Activated T-helper 1 cell treated with anti-CD3 and anti-CD28 coated beads, Interleukin-12 subunit alpha, Interleukin-12 subunit beta, Interleukin-2, Interleukin-4 antibody, amounts not matched to agents 30 ng/mL and 10 ng/mL and 1 ng/mL, durations not matched to agents 14 hours and 24 hours and 36 hours (primary cell): ENCODE measurements at regions not wholly inside any gene's neighbourhood (a gene's known extent, or its start where the extent isn't known, plus 50 kb on each side); places are given as distances from the start of the nearest gene placed in this dataset.
"Not testable (repeated sequence)": the region's sequence is repeated elsewhere in the genome, so short reads cannot be mapped to it uniquely, and the experiment has no call there.

Experiments used
- DNase-seq: peaks from one replicate; pipeline ENCODE4 v3.0.0; 2021; ENCODE audit warnings: low spot score
- H3K27ac Mint-ChIP-seq: one replicate; pipeline ENCODE4 v1.8.0; 2021; ENCODE audit warnings: mild to moderate bottlenecking, mixed read lengths
- H3K27me3 Mint-ChIP-seq: one replicate; pipeline ENCODE4 v1.8.0; 2022; ENCODE audit warnings: mild to moderate bottlenecking, moderate library complexity, mixed read lengths; ENCODE audit not compliant: insufficient read depth
- H3K36me3 Mint-ChIP-seq: one replicate; pipeline ENCODE4 v1.8.0; 2021; ENCODE audit warnings: low read depth, mixed read lengths
- H3K4me1 Mint-ChIP-seq: one replicate; pipeline ENCODE4 v1.8.0; 2021; ENCODE audit warnings: low read depth, mixed read lengths
- H3K4me3 Mint-ChIP-seq: one replicate; pipeline ENCODE4 v1.8.0; 2021; ENCODE audit warnings: mild to moderate bottlenecking, moderate library complexity, mixed read lengths
- H3K9me3 Mint-ChIP-seq: one replicate; pipeline ENCODE4 v1.8.0; 2021; ENCODE audit warnings: mixed read lengths
- intact Hi-C: fragments of 100-400 bp; cut with micrococcal nuclease; formaldehyde crosslinking; loops from one replicate; pipeline ENCODE4 v1.15.1; 2024

DNA sequence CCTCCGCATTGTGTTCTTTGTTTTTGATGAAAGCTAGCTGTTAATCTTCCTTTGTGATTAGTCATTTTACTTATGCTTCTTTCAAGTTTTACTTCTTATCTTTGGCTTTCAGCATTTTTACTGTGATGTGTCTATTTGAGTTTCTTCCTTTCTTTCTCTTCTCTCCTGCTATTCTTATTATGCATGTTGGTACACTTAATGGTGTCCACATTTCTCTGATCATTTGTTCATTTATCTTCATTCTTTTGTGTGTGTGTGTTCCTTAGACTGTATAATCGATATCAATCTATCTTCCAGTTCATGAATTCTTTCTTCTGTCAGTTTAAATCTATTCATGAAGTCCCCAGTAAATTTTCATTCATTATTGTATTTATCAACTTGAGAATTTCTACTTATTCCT lies 1650.3 kb downstream of the BRINP3 start:
- Mint-ChIP-seq H3K36me3 (no peaks in the 10 kb centered on the region), H3K4me1 (no peaks in the 10 kb centered on the region), H3K9me3 (no peaks in the 10 kb centered on the region), H3K27ac (no peak overlapping the region), H3K27me3 (no peaks in the 10 kb centered on the region), H3K4me3 (no peak overlapping the region)
- intact Hi-C loops = no loop called here
- DNase-seq = no peak

DNA sequence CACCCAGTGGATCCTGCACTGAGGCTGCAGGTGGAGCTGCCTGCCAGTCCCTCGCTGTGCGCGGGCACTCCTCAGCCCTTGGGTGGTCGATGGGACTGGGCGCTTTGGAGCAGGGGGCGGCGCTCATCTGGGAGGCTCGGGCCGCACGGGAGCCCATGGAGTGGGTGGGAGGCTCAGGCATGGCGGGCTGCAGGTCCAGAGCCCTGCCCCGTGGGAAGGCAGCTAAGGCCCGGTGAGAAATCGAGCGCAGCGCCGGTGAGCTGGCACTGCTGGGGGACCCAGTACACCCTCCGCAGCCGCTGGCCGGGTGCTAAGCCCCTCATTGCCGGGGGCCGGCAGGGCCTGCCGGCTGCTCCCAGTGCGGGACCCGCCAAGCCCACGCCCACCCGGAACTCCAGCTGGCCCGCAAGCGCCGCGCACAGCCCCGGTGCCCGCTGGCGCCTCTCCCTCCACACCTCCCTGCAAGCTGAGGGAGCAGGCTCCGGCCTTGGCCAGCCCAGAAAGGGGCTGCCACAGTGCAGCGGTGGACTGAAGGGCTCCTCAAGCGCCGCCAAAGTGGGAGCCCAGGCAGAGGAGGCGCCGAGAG lies 1636.5 kb downstream of the BRINP3 start:
- intact Hi-C loops, H3K4me3 Mint-ChIP-seq, H3K4me1 Mint-ChIP-seq, H3K27me3 Mint-ChIP-seq, H3K9me3 Mint-ChIP-seq, DNase-seq, H3K27ac Mint-ChIP-seq, H3K36me3 Mint-ChIP-seq: not testable (repeated sequence)

DNA sequence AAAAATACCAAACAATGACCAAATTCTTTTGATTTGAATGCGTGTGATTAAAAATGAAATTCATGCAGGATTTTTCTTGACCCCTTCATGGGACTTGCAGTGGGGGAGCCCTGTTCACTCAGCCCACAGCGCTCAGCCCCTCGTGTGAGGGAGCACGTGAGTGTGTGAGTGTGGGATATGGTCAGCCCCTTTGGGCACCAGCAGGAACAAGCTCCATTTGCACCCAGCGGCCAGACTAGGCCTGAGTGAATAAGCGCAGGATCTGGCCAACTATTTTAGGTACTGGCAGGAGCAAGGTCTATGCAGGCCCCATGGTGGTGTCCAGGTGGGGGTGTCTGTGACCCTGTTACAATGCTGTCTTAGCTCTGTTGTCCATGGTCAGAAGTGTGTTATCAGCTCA lies 1631.2 kb downstream of the BRINP3 start:
- Mint-ChIP-seq H3K36me3 (no peaks in the 10 kb centered on the region), H3K4me3 (no peak overlapping the region), H3K4me1 (no peaks in the 10 kb centered on the region), H3K27me3 (no peaks in the 10 kb centered on the region), H3K9me3 (no peaks in the 10 kb centered on the region), H3K27ac (no peak overlapping the region)
- DNase-seq = no peak
- intact Hi-C loops = no loop called here

DNA sequence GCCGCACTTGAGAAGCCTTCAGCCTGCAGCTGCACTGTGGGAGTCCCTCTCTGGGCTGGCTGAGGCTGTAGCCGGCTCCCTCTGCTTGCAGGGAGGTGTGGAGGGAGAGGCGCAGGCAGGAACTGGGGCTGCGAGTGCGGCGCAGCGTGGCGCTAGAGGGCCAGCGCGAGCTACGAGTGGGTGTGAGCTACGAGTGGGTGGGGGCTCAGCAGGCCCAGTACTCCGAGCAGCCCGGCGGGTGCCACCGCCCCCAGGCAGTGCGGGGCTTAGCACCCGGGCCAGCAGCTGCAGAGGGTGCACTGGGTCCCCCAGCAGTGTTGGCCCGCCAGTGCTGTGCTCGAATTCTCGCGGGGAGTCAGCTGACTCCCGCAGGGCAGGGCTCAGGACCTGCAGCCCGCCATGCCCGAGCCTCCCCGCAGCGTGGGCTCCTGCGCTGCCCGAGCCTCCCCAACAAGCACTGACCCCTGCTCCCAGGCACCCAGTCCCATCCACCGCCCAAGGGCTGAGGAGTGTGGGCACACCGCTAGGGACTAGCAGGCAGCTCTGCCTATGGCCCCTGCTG lies 1620.1 kb downstream of the BRINP3 start:
- Mint-ChIP-seq H3K27ac (no peak overlapping the region), H3K9me3 (peaks cover 8% of the 10 kb centered on the region), H3K27me3 (no peaks in the 10 kb centered on the region), H3K4me3 (no peak overlapping the region), H3K36me3 (no peaks in the 10 kb centered on the region), H3K4me1 (no peaks in the 10 kb centered on the region)
- intact Hi-C loops = no loop called here
- DNase-seq = no peak

DNA sequence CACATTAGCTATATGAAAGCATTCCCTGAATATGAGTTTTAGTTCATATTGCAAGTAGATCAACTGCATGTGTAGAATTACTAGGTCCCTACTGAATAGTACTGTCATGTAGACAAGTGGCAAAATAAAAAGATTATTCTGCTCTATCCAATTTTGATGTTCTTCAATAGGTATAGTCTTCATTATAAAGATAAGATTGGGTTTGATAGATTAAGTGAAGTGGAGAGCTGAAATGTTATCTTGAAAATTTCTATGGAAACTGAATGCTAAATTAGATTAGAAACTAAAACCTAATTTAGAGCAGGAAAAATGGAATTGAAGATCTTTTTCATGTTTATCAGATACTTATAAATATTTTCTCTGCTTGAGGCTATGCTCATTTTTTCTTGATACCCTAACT lies 1610.0 kb downstream of the BRINP3 start:
- Mint-ChIP-seq H3K36me3 (no peaks in the 10 kb centered on the region), H3K27me3 (no peaks in the 10 kb centered on the region), H3K27ac (no peak overlapping the region), H3K4me3 (no peak overlapping the region), H3K9me3 (peaks cover 4% of the 10 kb centered on the region), H3K4me1 (no peaks in the 10 kb centered on the region)
- intact Hi-C loops = no loop called here
- DNase-seq = no peak

DNA sequence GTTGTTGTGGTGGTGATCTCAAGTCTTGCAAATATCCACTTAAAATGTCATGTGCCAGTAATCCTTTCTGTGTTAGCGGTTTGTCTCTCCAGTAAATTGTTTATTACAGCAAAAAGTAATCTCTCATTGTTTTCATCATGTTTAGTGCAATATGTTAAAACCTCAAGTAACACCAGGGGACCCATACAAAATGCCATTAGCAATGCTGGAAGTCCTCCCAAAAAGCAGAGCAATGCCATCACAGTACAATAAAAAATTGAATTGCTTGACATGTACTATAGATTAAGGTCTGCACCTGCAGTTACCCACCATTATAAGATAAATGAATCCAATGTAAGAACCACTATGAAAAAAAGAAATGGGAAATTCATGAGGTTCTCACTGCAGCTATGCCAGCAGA lies 1606.5 kb downstream of the BRINP3 start:
- H3K27me3 Mint-ChIP-seq = no peaks in the 10 kb centered on the region
- intact Hi-C loops = no loop called here
- H3K36me3 Mint-ChIP-seq = no peaks in the 10 kb centered on the region
- no peak overlapping the region for H3K4me3 Mint-ChIP-seq
- H3K4me1 Mint-ChIP-seq = no peaks in the 10 kb centered on the region
- H3K9me3 Mint-ChIP-seq = no peaks in the 10 kb centered on the region
- H3K27ac Mint-ChIP-seq = no peak overlapping the region
- DNase-seq = no peak

DNA sequence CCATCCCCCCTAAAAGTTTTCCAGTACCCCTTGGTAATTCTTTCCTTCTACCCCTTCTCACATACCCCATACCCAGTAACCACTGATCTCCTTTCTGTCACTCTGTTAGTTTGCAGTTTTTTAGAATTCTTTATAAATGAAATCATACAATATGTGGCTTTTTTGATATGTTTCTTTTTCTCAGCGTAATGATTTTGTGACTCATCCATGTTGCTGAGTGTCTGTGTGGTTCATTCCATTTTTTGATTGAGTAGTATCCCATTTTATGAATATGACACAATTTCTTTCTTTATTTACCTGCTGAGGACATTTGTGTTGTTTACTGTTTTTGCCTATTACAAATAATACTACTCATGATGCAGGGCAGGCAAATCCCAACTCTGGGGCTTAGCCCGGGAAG lies 1605.3 kb downstream of the BRINP3 start:
- H3K4me3 Mint-ChIP-seq = no peak overlapping the region
- H3K9me3 Mint-ChIP-seq = no peaks in the 10 kb centered on the region
- no peak for DNase-seq
- no peaks in the 10 kb centered on the region for H3K27me3 Mint-ChIP-seq
- intact Hi-C loops = no loop called here
- no peaks in the 10 kb centered on the region for H3K36me3 Mint-ChIP-seq
- H3K27ac Mint-ChIP-seq = no peak overlapping the region
- H3K4me1 Mint-ChIP-seq = no peaks in the 10 kb centered on the region

DNA sequence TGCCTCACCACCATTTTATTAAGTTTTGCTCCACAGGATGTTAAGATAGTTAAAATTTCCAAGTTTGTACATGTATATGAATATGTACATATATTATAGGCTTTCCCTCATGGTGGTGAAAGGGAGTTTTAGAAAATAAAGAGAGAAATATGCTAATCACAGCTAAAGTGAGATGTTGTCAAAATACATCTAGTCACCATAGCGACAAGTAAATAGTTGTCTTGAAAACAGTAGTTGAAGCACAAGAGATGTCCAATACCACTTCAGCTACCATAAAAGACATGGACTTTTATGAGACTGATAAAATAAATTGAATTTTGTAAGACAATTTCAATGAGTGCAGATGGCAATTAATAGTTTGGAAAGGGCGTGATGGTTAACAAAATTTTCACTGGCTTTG lies 1600.0 kb downstream of the BRINP3 start:
- Mint-ChIP-seq H3K9me3 (peaks cover 4% of the 10 kb centered on the region), H3K36me3 (no peaks in the 10 kb centered on the region), H3K4me3 (no peak overlapping the region), H3K27ac (no peak overlapping the region), H3K27me3 (no peaks in the 10 kb centered on the region), H3K4me1 (no peaks in the 10 kb centered on the region)
- no peak for DNase-seq
- intact Hi-C loops = no loop called here

DNA sequence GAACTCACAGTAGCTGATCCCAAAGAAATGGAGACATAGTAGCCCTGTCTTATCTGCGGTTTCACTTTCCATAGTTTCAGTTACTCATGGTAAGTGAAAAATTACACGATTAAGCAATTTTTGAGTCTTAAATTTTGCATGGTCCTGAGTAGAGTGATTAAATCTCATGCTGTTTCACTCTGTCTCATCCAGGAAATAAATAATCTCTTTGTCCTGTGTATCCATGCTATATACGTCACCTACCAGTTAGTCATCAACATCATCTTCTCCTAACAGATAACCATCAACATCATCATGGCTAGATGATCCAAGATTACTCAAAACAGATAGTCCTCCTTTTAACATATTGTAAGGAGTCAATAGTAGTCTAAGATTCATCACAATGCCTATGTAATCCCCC lies 1589.3 kb downstream of the BRINP3 start:
- intact Hi-C loops = no loop called here
- Mint-ChIP-seq H3K9me3 (no peaks in the 10 kb centered on the region), H3K36me3 (no peaks in the 10 kb centered on the region), H3K27me3 (no peaks in the 10 kb centered on the region), H3K27ac (no peak overlapping the region), H3K4me1 (no peaks in the 10 kb centered on the region), H3K4me3 (no peak overlapping the region)
- DNase-seq = no peak

DNA sequence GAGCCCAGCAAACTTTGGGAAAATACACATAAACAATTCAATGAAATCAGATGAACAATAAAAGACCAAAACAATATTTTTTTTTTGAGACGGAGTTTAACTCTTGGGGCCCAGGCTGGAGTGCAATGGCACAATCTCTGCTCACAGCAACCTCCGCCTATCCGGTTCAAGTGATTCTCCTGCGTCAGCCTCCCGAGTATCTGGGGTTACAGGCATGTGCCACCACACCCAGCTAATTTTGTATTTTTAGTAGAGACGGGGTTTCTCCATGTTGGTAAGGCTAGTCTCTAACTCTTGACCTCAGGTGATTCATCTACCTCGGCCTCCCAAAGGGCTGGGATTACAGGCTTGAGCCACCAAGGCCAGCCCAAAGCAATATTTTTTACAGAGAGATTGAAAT lies 1588.5 kb downstream of the BRINP3 start:
- no peak for DNase-seq
- Mint-ChIP-seq H3K36me3 (no peaks in the 10 kb centered on the region), H3K4me1 (no peaks in the 10 kb centered on the region), H3K27ac (no peak overlapping the region), H3K4me3 (no peak overlapping the region), H3K27me3 (no peaks in the 10 kb centered on the region), H3K9me3 (no peaks in the 10 kb centered on the region)
- intact Hi-C loops = no loop called here

DNA sequence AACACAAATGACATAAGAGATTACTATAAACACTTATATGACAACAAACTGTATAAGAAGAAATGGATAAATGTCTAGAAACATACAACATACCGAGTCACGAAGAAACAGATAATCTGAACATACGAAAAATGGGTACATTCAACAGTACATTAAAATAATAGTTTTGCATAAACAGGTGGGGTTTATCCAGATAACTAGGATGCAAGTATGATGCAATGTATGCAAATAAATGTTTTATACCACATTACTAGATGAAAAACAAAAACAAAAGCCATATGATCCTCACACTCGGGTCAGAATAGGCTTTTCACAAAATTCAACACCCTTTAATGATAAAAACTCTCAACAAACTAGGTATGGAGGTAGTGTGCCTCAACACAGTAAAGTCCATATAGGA lies 1585.7 kb downstream of the BRINP3 start:
- intact Hi-C loops = no loop called here
- no peaks in the 10 kb centered on the region for H3K27me3 Mint-ChIP-seq
- H3K36me3 Mint-ChIP-seq = no peaks in the 10 kb centered on the region
- H3K9me3 Mint-ChIP-seq = no peaks in the 10 kb centered on the region
- no peaks in the 10 kb centered on the region for H3K4me1 Mint-ChIP-seq
- H3K27ac Mint-ChIP-seq = no peak overlapping the region
- no peak overlapping the region for H3K4me3 Mint-ChIP-seq
- DNase-seq = no peak

DNA sequence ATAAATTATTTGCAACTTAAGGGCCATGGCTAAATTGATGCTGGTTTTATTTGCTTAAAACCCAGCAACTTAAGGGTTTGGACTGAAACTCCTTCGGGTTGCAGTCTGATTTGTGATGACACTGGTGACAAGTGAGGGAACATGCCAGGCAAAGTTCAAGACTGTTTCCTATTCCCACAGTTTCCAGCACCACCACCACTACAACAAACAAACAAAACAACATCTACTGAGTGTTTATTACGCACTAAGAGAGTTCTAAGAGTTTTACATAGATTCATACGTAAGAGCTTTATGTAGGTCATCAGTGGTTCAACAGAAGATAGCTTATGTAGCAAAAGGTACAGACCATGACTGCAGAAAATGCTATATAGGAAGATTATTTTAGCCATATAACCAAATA lies 1582.1 kb downstream of the BRINP3 start:
- Mint-ChIP-seq H3K36me3 (no peaks in the 10 kb centered on the region), H3K4me3 (no peak overlapping the region), H3K27ac (no peak overlapping the region), H3K9me3 (no peaks in the 10 kb centered on the region), H3K27me3 (no peaks in the 10 kb centered on the region), H3K4me1 (no peaks in the 10 kb centered on the region)
- DNase-seq = no peak
- intact Hi-C loops = no loop called here

DNA sequence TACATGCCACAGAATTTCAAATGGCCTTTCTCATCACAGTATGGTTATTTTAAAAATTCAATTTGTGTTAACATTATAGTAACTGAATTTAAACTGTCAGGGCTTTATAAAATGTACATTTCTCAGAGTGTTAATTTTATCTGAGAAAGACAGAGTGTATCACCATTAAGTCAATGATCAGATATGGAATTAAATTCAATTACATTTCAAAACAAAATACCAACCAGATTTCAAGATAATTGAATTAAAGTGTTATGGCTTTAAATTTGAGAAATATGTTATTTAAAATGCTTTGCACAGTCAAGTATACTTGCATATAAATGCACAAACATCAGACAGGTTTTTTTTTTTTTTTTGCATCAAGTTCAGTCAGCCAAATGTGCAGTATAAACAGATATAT lies 1574.4 kb downstream of the BRINP3 start:
- peaks cover 5% of the 10 kb centered on the region for H3K9me3 Mint-ChIP-seq
- intact Hi-C loops = no loop called here
- no peak for DNase-seq
- no peak overlapping the region for H3K27ac Mint-ChIP-seq
- H3K27me3 Mint-ChIP-seq = no peaks in the 10 kb centered on the region
- no peaks in the 10 kb centered on the region for H3K36me3 Mint-ChIP-seq
- no peak overlapping the region for H3K4me3 Mint-ChIP-seq
- H3K4me1 Mint-ChIP-seq = no peaks in the 10 kb centered on the region

DNA sequence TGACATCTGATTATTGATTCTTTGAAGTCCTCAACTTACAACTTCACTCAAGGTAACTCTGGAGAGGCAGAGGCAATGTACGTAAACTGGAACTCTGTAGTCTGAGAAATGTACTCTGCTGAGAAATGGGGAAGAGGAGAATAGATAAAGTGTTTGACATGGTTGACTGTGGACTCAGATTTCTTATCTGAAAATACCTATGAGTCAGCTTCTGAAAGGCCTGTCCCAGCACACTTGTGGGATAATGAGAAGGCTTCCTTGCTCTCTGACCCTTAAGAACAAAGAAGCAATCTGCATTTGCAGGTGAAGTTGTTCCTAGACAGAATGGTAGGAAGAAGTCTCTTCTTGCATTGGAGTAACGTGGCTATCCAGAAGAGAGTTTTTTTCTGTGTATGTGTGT lies 1573.5 kb downstream of the BRINP3 start:
- Mint-ChIP-seq H3K27me3 (no peaks in the 10 kb centered on the region), H3K27ac (no peak overlapping the region), H3K9me3 (peaks cover 5% of the 10 kb centered on the region), H3K4me3 (no peak overlapping the region), H3K36me3 (no peaks in the 10 kb centered on the region), H3K4me1 (no peaks in the 10 kb centered on the region)
- DNase-seq = no peak
- intact Hi-C loops = no loop called here
